Upper lobe of right lung (tissue), 1 donor: ENCODE measurements at regions not wholly inside any gene's neighbourhood (a gene's known extent, or its start where the extent isn't known, plus 50 kb on each side); places are given as distances from the start of the nearest gene placed in this dataset.

Source experiments
- ATAC-seq: fragments of 200-7000 bp; cut with Tn5 transposase; one replicate; pipeline ENCODE4 v1.9.1; 2020; ENCODE audit warnings: mild to moderate bottlenecking, moderate library complexity
- DNase-seq: peaks from one replicate; pipeline ENCODE4 v3.0.0-alpha.2; 2020
- H3K27ac ChIP-seq: fragments of 200-600 bp; one replicate; pipeline ENCODE4 v1.8.0; 2022
- H3K27me3 ChIP-seq: fragments of 200-600 bp; one replicate; pipeline ENCODE4 v1.8.0; 2022; ENCODE audit warnings: mild to moderate bottlenecking
- H3K36me3 ChIP-seq: fragments of 200-600 bp; one replicate; pipeline ENCODE4 v1.8.0; 2022
- H3K4me1 ChIP-seq: fragments of 200-600 bp; one replicate; pipeline ENCODE4 v1.8.0; 2022
- H3K4me3 ChIP-seq: fragments of 200-600 bp; one replicate; pipeline ENCODE4 v1.8.0; 2022; ENCODE audit warnings: mild to moderate bottlenecking
- H3K9me3 ChIP-seq: fragments of 200-600 bp; one replicate; pipeline ENCODE4 v1.8.0; 2022
- CTCF ChIP-seq: fragments of 200-600 bp; IDR thresholded peaks from one replicate; pipeline ENCODE4 v1.8.0; 2022; ENCODE audit warnings: antibody characterized with exemption
- intact Hi-C: fragments of 100-400 bp; cut with DNase I; formaldehyde crosslinking; loops from one replicate; pipeline ENCODE4 v1.11.0; 2022
- donor health status: DM: no; HTN: yes; CAD: no; lungs with severe emphysema.

- Histone ChIP-seq H3K4me3 (no peak overlapping the region), H3K27ac (no peak overlapping the region), H3K9me3 (no peaks in the 10 kb centered on the region), H3K4me1 (no peaks in the 10 kb centered on the region), H3K36me3 (no peaks in the 10 kb centered on the region), H3K27me3 (no peaks in the 10 kb centered on the region)
- no peak for TF ChIP-seq CTCF
- ATAC-seq (no peak), DNase-seq (no peak)
- intact Hi-C loops = no loop called here
Measured at GRCh38 chr3:95319921-95320494, 1257.1 kb downstream of the NSUN3 start.

GRCh38 chr3:95327478-95327877 lies 1264.6 kb downstream of the NSUN3 start:
- Histone ChIP-seq H3K4me3 (no peak overlapping the region), H3K4me1 (no peaks in the 10 kb centered on the region), H3K27me3 (no peaks in the 10 kb centered on the region), H3K9me3 (no peaks in the 10 kb centered on the region), H3K36me3 (no peaks in the 10 kb centered on the region), H3K27ac (no peak overlapping the region)
- intact Hi-C loops = no loop called here
- TF ChIP-seq CTCF = no peak
- DNase-seq (no peak), ATAC-seq (no peak)

- Histone ChIP-seq H3K4me1 (no peaks in the 10 kb centered on the region), H3K36me3 (no peaks in the 10 kb centered on the region), H3K27me3 (no peaks in the 10 kb centered on the region), H3K9me3 (no peaks in the 10 kb centered on the region), H3K4me3 (no peak overlapping the region), H3K27ac (no peak overlapping the region)
- intact Hi-C loops = no loop called here
- no peak for DNase-seq
- ATAC-seq = no peak
- TF ChIP-seq CTCF = no peak
Measured at GRCh38 chr3:95333826-95334225, 1271.0 kb downstream of the NSUN3 start.

GRCh38 chr3:95334461-95334860 lies 1271.6 kb downstream of the NSUN3 start:
- intact Hi-C loops = no loop called here
- ATAC-seq = no peak
- DNase-seq = no peak
- Histone ChIP-seq H3K27me3 (no peaks in the 10 kb centered on the region), H3K36me3 (no peaks in the 10 kb centered on the region), H3K27ac (no peak overlapping the region), H3K4me1 (no peaks in the 10 kb centered on the region), H3K9me3 (no peaks in the 10 kb centered on the region), H3K4me3 (no peak overlapping the region)
- TF ChIP-seq CTCF = no peak

GRCh38 chr3:95335517-95335916 lies 1272.7 kb downstream of the NSUN3 start:
- no peaks in the 10 kb centered on the region for H3K4me1 ChIP-seq
- intact Hi-C loops = no loop called here
- no peak for TF ChIP-seq CTCF
- no peak overlapping the region for H3K27ac ChIP-seq
- H3K36me3 ChIP-seq = no peaks in the 10 kb centered on the region
- H3K27me3 ChIP-seq = no peaks in the 10 kb centered on the region
- no peak overlapping the region for H3K4me3 ChIP-seq
- ATAC-seq = no peak
- no peaks in the 10 kb centered on the region for H3K9me3 ChIP-seq
- no peak for DNase-seq

GRCh38 chr3:95338446-95338845 lies 1275.6 kb downstream of the NSUN3 start:
- intact Hi-C loops = no loop called here
- no peak overlapping the region for H3K27ac ChIP-seq
- H3K9me3 ChIP-seq = no peaks in the 10 kb centered on the region
- no peak for TF ChIP-seq CTCF
- no peaks in the 10 kb centered on the region for H3K4me1 ChIP-seq
- H3K27me3 ChIP-seq = no peaks in the 10 kb centered on the region
- no peak overlapping the region for H3K4me3 ChIP-seq
- H3K36me3 ChIP-seq = no peaks in the 10 kb centered on the region
- ATAC-seq (no peak), DNase-seq (no peak)
